Uterus (tissue), 2 donors: ENCODE measurements at regions not wholly inside any gene's neighbourhood (a gene's known extent, or its start where the extent isn't known, plus 50 kb on each side); places are given as distances from the start of the nearest gene placed in this dataset.

ENCODE experiments used
- CTCF ChIP-seq, 4 experiments: fragments of 200-600 bp in 2 of 4; fragments of 450-650 bp in 2 of 4; sonication (generic) in 2 of 4; IDR thresholded peaks; one replicate each; pipeline ENCODE4 v1.5.1; 2016 to 2019; ENCODE audit warnings: antibody characterized with exemption in 4 of 4, mild to moderate bottlenecking in 2 of 4, moderate library complexity in 1 of 4
- POLR2A ChIP-seq, 2 donors: fragments of 450-650 bp; IDR thresholded peaks; one replicate each; pipeline ENCODE4 v1.6.1; 2016; ENCODE audit warnings: antibody characterized with exemption in 2 of 2, mild to moderate bottlenecking in 1 of 2, moderate library complexity in 1 of 2

- TF ChIP-seq CTCF (IDR thresholded peaks at IDR 0.05) (no peak), POLR2A (IDR thresholded peaks at IDR 0.05) (no peak)
Observed at GRCh38 chr9:81414836-81415235, 274.5 kb downstream of the TLE1 start.
